Karpas-422 (cell line): ENCODE measurements at regions not wholly inside any gene's neighbourhood (a gene's known extent, or its start where the extent isn't known, plus 50 kb on each side); places are given as distances from the start of the nearest gene placed in this dataset.

Source experiments
- DNase-seq: peaks from one replicate; pipeline ENCODE4 v3.0.0-alpha.2; 2015
- H2AFZ ChIP-seq: fragments of 200-600 bp; sonication (generic); 2 replicates; pipeline ENCODE4 v1.6.1; 2014; ENCODE audit warnings: antibody characterized with exemption, low read length, mixed read lengths
- H3K27ac ChIP-seq: fragments of 200-600 bp; sonication (generic); 2 replicates; pipeline ENCODE4 v1.5.1; 2014; ENCODE audit warnings: mild to moderate bottlenecking, low read length, moderate library complexity
- H3K27me3 ChIP-seq: fragments of 200-600 bp; sonication (generic); 2 replicates; pipeline ENCODE4 v1.6.1; 2014; ENCODE audit warnings: low read length, mixed read lengths
- H3K36me3 ChIP-seq: fragments of 200-600 bp; sonication (generic); 2 replicates; pipeline ENCODE4 v1.6.1; 2014; ENCODE audit warnings: low read length, mixed read lengths; ENCODE audit not compliant: insufficient read depth
- H3K4me1 ChIP-seq: fragments of 200-600 bp; sonication (generic); 2 replicates; pipeline ENCODE4 v1.6.1; 2014; ENCODE audit warnings: mild to moderate bottlenecking, low read length, mixed read lengths
- H3K4me2 ChIP-seq: fragments of 200-600 bp; sonication (generic); 2 replicates; pipeline ENCODE4 v1.6.1; 2014; ENCODE audit warnings: low read length, low read depth, mild to moderate bottlenecking; ENCODE audit not compliant: poor library complexity, severe bottlenecking
- H3K4me3 ChIP-seq: fragments of 200-600 bp; sonication (generic); 2 replicates; pipeline ENCODE4 v1.5.1; 2014; ENCODE audit warnings: mild to moderate bottlenecking, antibody characterized with exemption, low read length, mixed read lengths
- H3K79me2 ChIP-seq: fragments of 200-600 bp; sonication (generic); 2 replicates; pipeline ENCODE4 v1.6.1; 2014; ENCODE audit warnings: mild to moderate bottlenecking, low read length, mixed read lengths
- H3K9ac ChIP-seq: fragments of 200-600 bp; sonication (generic); 2 replicates; pipeline ENCODE4 v1.6.0; 2014; ENCODE audit warnings: low read length
- H3K9me2 ChIP-seq: fragments of 200-600 bp; sonication (generic), shearing (Covaris generic); replicated peaks from 2 replicates; pipeline ENCODE4 v1.6.0; 2014; ENCODE audit warnings: mild to moderate bottlenecking, low read length, moderate library complexity; ENCODE audit not compliant: insufficient read depth
- H3K9me3 ChIP-seq: fragments of 300-700, 200-600 bp; sonication (generic); 2 replicates; pipeline ENCODE4 v1.6.1; 2014; ENCODE audit warnings: low read length, mixed read lengths
- H4K20me1 ChIP-seq: fragments of 200-600 bp; sonication (generic); 2 replicates; pipeline ENCODE4 v1.6.1; 2014; ENCODE audit warnings: mild to moderate bottlenecking, antibody characterized with exemption, low read length, low read depth; ENCODE audit not compliant: insufficient read depth

DNA sequence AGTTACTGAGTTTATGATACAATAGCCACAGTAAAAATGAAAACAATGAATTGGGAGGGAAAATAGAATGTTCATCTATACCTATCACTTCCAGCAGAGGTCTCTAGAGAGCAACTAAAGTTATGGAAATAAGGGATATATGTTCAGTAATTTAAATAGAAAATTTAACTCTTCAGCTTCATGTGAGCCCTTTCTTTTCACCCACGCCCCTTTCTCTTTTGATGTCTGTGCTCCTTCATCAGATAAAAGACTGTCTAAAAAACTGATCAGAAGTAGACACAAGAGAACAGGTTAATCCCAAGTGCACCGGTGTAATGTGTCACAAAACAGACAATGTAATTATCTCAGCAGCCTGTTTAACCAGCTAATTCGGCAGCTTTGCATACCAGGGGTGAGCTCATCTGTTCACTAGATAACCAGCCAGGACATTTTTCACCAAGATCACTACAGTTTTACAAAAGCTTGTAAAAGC lies 238.5 kb upstream of the ERBB4 start:
- DNase-seq = peak; percentile 71
- Histone ChIP-seq H3K9me2 (no peaks in the 10 kb centered on the region), H3K9me3 (peaks cover 4% of the 10 kb centered on the region; the same call in 1 of the 2 replicates), H2AFZ (no peak overlapping the region), H3K4me1 (no peaks in the 10 kb centered on the region), H4K20me1 (no peaks in the 10 kb centered on the region), H3K4me3 (no peak overlapping the region), H3K79me2 (no peaks in the 10 kb centered on the region), H3K36me3 (no peaks in the 10 kb centered on the region), H3K9ac (no peak overlapping the region), H3K27me3 (no peaks in the 10 kb centered on the region), H3K27ac (no peak overlapping the region), H3K4me2 (no peak overlapping the region)

DNA sequence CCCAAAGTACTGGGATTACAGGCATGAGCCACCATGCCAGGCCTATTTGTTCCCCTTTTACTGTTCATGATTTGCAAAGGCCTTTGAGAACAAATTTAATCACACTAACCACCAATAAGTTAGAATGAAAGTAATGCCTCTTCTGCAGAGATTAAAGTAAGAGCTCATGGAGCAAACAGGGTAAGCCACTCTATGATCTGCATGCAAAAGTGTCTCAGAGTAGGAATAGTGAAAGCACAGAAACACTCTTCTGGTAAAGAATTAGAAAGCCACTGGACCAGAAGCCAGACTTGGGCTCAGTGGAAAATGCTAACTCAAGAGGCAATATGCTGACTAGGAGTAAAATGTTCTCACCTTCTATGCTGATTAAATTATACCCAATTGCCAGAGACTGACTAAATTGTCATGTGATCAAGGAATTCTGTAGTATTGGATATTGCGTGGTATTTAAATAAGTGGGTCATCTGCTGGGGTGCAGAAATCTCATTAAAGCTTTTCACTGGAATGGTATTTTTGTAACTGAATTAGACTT lies 235.3 kb upstream of the ERBB4 start:
- no peaks in the 10 kb centered on the region for H3K36me3 ChIP-seq
- H2AFZ ChIP-seq = no peak overlapping the region
- no peak overlapping the region for H3K27ac ChIP-seq
- H3K4me3 ChIP-seq = no peak overlapping the region
- H3K9ac ChIP-seq = no peak overlapping the region
- DNase-seq = no peak
- H3K4me2 ChIP-seq = no peak overlapping the region
- no peaks in the 10 kb centered on the region for H3K27me3 ChIP-seq
- H3K4me1 ChIP-seq = no peaks in the 10 kb centered on the region
- no peaks in the 10 kb centered on the region for H3K9me2 ChIP-seq
- H3K9me3 ChIP-seq = peaks cover 4% of the 10 kb centered on the region; the same call in 1 of the 2 replicates
- H3K79me2 ChIP-seq = no peaks in the 10 kb centered on the region
- no peaks in the 10 kb centered on the region for H4K20me1 ChIP-seq

DNA sequence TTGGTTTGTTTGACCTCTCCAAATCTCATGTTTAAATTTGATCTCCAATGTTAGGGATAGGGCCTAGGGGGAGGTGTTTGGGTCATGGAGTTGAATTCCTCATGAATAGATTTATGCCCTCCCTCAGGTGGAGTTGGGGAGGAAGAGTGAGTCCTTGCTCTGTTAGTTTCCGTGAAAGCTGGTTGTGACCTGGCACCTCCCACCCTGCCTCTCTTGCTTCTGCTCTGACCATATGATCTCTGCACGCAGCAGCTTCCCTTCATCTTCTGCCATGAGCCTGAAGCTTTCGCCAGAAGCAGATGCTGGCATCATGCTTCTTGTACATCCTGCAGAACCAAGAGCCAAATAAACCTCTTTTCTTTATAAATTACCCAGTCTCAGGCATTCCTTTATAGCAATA lies 231.6 kb upstream of the ERBB4 start:
- H3K36me3 ChIP-seq = no peaks in the 10 kb centered on the region
- no peaks in the 10 kb centered on the region for H3K27me3 ChIP-seq
- peaks cover 4% of the 10 kb centered on the region; the same call in 1 of the 2 replicates for H3K9me3 ChIP-seq
- H3K4me3 ChIP-seq = no peak overlapping the region
- no peak overlapping the region for H3K4me2 ChIP-seq
- no peaks in the 10 kb centered on the region for H3K4me1 ChIP-seq
- no peak overlapping the region for H2AFZ ChIP-seq
- no peaks in the 10 kb centered on the region for H3K79me2 ChIP-seq
- no peaks in the 10 kb centered on the region for H4K20me1 ChIP-seq
- H3K9me2 ChIP-seq = no peaks in the 10 kb centered on the region; the same call in 1 of the 2 replicates
- no peak overlapping the region for H3K27ac ChIP-seq
- no peak for DNase-seq
- H3K9ac ChIP-seq = no peak overlapping the region

DNA sequence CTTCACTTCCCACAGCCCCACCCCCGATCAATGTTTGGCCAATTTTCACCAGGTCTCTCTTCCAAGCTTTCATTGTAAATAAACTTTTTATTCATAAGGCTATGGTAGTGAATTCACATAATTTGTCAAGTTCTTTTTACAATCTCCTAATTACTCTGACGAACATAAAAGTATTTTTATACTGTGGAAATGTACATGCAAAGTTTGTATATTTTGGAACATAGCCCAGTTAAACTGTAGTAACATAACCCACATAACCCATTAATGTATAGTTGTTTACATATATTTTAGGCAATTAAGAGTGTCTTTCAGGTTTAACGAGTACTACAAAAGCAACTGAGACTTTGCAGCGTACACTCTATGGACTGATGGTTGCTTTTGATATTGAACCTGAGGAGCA lies 228.3 kb upstream of the ERBB4 start:
- no peak overlapping the region for H3K4me3 ChIP-seq
- no peak overlapping the region for H3K4me2 ChIP-seq
- no peak overlapping the region for H3K27ac ChIP-seq
- DNase-seq = no peak
- no peaks in the 10 kb centered on the region for H3K27me3 ChIP-seq
- no peak overlapping the region for H3K9ac ChIP-seq
- no peak overlapping the region for H2AFZ ChIP-seq
- no peaks in the 10 kb centered on the region for H3K9me3 ChIP-seq
- no peaks in the 10 kb centered on the region for H3K36me3 ChIP-seq
- H4K20me1 ChIP-seq = no peaks in the 10 kb centered on the region
- no peaks in the 10 kb centered on the region; the same call in 1 of the 2 replicates for H3K9me2 ChIP-seq
- no peaks in the 10 kb centered on the region for H3K4me1 ChIP-seq
- no peaks in the 10 kb centered on the region for H3K79me2 ChIP-seq

DNA sequence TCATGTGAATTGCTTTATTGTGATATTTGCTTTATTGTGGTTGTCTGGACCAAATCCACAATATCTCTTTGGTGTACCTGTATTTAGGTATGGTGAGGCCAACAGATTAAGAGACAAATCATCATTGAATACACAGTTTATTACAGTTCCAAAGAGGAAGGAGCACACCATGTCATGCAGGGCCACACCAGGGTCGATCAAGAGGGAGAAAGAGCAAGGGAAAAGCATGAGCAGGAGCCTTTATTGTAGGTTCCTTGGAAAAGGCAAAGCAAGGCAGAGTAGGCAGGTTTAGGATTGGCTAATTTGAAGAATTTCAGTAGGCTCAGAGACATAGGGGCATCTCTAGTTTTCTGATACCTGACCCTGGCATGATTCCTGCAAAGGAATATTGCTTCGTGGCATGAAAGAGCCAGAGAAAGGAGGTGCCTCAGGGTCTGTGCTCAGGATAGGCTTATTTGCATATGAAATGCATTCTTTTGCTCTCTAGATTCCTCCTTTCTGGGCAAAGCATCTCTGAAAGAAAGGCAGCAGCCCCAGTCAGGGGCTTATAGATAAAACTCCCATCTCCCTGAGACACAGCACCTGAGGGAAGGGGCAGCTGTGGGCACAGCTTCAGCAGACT lies 214.2 kb upstream of the ERBB4 start:
- no peaks in the 10 kb centered on the region for H3K27me3 ChIP-seq
- peaks cover 4% of the 10 kb centered on the region; the same call in 1 of the 2 replicates for H3K9me3 ChIP-seq
- no peak overlapping the region for H3K4me3 ChIP-seq
- H3K4me2 ChIP-seq = no peak overlapping the region
- H3K79me2 ChIP-seq = no peaks in the 10 kb centered on the region
- no peak overlapping the region for H3K27ac ChIP-seq
- no peaks in the 10 kb centered on the region for H3K4me1 ChIP-seq
- H4K20me1 ChIP-seq = no peaks in the 10 kb centered on the region
- H3K9me2 ChIP-seq = no peaks in the 10 kb centered on the region
- no peaks in the 10 kb centered on the region for H3K36me3 ChIP-seq
- DNase-seq = no peak
- no peak overlapping the region for H2AFZ ChIP-seq
- no peak overlapping the region for H3K9ac ChIP-seq

DNA sequence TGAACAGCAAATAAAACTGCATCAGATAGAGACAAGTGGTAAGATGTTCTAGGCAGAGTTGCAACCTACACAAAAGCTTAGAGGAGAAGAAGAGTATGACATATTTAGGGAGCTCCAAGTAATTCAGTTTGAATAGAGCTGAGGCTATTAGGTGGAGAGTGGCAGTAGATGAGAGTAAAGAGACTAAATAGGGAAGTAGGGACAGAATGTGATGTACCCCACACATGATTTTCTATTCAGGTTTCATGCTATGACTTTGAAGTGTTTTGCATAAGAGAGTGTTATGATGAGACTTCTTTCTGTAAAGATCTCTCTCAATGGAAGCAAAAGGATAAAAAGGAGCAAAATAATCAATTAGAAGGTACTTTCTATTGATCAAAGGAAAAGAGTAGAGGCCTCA lies 206.8 kb upstream of the ERBB4 start:
- peaks cover 7% of the 10 kb centered on the region; the same call in 1 of the 2 replicates for H3K9me3 ChIP-seq
- no peak overlapping the region for H3K4me3 ChIP-seq
- H3K27ac ChIP-seq = no peak overlapping the region
- H4K20me1 ChIP-seq = no peaks in the 10 kb centered on the region
- H3K79me2 ChIP-seq = no peaks in the 10 kb centered on the region
- no peak overlapping the region for H2AFZ ChIP-seq
- no peak for DNase-seq
- H3K36me3 ChIP-seq = no peaks in the 10 kb centered on the region
- 0 out of 2 replicates have a peak, but pooled peaks cover 3% of the 10 kb centered on the region for H3K9me2 ChIP-seq
- H3K27me3 ChIP-seq = no peaks in the 10 kb centered on the region
- no peaks in the 10 kb centered on the region for H3K4me1 ChIP-seq
- H3K4me2 ChIP-seq = no peak overlapping the region
- no peak overlapping the region for H3K9ac ChIP-seq

DNA sequence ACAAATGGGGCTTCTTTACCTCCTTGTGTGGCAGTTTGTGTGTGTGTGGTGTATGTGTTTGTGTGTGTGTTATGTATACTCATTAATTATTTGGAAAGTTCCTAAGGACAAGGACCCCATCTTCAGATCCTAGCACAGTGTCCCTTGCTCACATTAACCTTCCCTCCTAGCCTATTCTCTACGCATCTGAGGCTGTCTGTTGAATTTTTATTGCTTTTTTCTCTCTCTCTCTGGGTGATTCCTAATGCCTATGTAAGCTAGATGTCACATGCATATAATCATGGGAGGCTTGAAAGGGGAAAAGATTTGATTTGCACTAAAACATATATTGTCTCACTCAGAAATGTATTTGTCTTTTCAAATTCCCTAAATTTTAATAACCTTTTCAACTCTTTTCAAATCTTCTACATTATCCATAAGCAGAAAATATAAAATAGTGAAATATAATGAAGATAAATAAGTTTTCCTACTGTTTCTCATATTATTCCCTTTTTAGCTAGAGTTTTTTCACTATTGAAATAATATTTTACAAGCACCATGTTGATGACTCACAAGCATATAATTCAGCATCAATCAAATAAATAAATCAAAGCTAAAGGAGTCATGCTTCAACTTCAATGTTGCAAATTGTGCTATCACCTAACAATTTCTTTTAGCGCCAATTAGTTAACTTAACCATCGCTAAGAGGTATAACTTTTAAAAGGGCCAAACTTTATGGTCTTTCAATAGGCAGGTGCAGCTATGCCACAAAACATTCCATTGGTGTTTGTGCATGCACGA lies 199.0 kb upstream of the ERBB4 start:
- Histone ChIP-seq H4K20me1 (no peaks in the 10 kb centered on the region), H2AFZ (no peak overlapping the region), H3K4me2 (no peak overlapping the region), H3K27ac (no peak overlapping the region), H3K9ac (no peak overlapping the region), H3K4me1 (no peaks in the 10 kb centered on the region), H3K9me2 (no peaks in the 10 kb centered on the region), H3K36me3 (no peaks in the 10 kb centered on the region), H3K4me3 (no peak overlapping the region), H3K9me3 (no peaks in the 10 kb centered on the region), H3K27me3 (no peaks in the 10 kb centered on the region), H3K79me2 (no peaks in the 10 kb centered on the region)
- no peak for DNase-seq

DNA sequence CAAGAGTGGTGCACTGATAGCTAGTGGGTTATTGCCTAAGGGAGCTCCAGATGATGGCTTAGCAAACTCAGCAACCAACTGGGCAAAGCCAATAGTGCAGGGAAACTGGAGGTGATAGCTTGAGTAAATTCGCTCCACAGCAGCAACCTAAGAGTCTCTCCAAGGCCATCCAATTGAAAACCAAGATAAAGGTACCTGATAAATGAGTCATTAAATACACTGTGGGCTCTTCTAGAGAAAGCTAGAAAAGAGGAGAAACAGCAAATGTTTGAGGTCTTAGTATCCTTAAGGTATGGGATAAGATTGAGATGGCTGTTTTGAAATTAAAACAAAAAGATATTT lies 197.8 kb upstream of the ERBB4 start:
- DNase-seq = no peak
- H3K36me3 ChIP-seq = no peaks in the 10 kb centered on the region
- no peak overlapping the region for H3K27ac ChIP-seq
- H3K4me2 ChIP-seq = no peak overlapping the region
- H2AFZ ChIP-seq = no peak overlapping the region
- H3K9me3 ChIP-seq = no peaks in the 10 kb centered on the region
- H3K9ac ChIP-seq = no peak overlapping the region
- H3K4me1 ChIP-seq = no peaks in the 10 kb centered on the region
- H4K20me1 ChIP-seq = no peaks in the 10 kb centered on the region
- H3K79me2 ChIP-seq = no peaks in the 10 kb centered on the region
- no peak overlapping the region for H3K4me3 ChIP-seq
- no peaks in the 10 kb centered on the region for H3K27me3 ChIP-seq
- H3K9me2 ChIP-seq = no peaks in the 10 kb centered on the region
